Peyer's patch (tissue), 4 donors: ENCODE measurements at regions not wholly inside any gene's neighbourhood (a gene's known extent, or its start where the extent isn't known, plus 50 kb on each side); places are given as distances from the start of the nearest gene placed in this dataset.

Experiments
- DNase-seq, 3 donors: peaks; one replicate each; pipeline ENCODE4 v3.0.0-alpha.2; 2017 to 2019
- H3K27ac ChIP-seq, 4 donors: fragments of 200-600 bp; sonication (generic); one replicate each; pipeline ENCODE4 v1.5.1; 2016 to 2019
- H3K27me3 ChIP-seq, 2 donors: fragments of 200-600 bp; sonication (generic); one replicate each; pipeline ENCODE4 v1.5.1; 2019
- H3K36me3 ChIP-seq, 3 donors: fragments of 200-600 bp; sonication (generic); one replicate each; pipeline ENCODE4 v1.5.1; 2016 to 2019
- H3K4me1 ChIP-seq, 4 donors: fragments of 200-600 bp; sonication (generic); one replicate each; pipeline ENCODE4 v1.5.1; 2016 to 2019
- H3K4me3 ChIP-seq, 4 donors: fragments of 200-600 bp; sonication (generic); 1 replicate in 3 of 4; 2 replicates in 1 of 4; pipeline ENCODE4 v1.5.1; 2016 to 2019; ENCODE audit warnings: mild to moderate bottlenecking in 1 of 4
- H3K9me3 ChIP-seq, 4 donors: fragments of 200-600 bp; sonication (generic); one replicate each; pipeline ENCODE4 v1.5.1; 2016 to 2019; ENCODE audit warnings: mild to moderate bottlenecking in 1 of 4
- POLR2A ChIP-seq, 2 donors: fragments of 450-650 bp; IDR thresholded peaks; one replicate each; pipeline ENCODE4 v1.5.1; 2017; ENCODE audit warnings: antibody characterized with exemption in 2 of 2, mild to moderate bottlenecking in 2 of 2, moderate library complexity in 2 of 2
- TF ChIP-seq, protein P1 (sequence below), 6 experiments: fragments of 450-650 bp in 4 of 6; fragments of 200-600 bp in 2 of 6; sonication (generic) in 1 of 6; IDR thresholded peaks; one replicate each; pipeline ENCODE4 v1.5.1; 2017 to 2019; ENCODE audit warnings: antibody characterized with exemption in 6 of 6, mild to moderate bottlenecking in 3 of 6, moderate library complexity in 1 of 6

DNA sequence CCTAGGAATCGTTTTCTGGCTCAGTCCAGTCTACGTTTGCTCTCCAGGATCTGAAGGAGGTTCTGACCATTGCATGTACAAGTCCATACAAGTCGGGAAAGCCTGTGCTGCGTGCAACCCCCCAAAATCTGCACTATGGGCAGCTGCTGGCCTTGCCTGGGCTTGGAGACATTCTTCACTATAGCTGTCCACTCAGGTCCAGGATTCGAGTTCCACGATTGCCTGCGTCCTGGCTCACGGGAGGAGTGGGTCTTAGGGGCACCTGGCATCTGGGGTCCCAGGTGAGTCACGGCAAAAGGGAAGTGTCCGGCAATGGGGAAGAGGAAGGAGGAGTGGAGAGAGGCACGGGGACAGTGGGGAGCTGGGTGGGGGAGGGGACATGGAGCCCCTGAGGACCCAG lies 563.0 kb downstream of the BRD1 start:
- Histone ChIP-seq H3K27ac (no peak overlapping the region), H3K9me3 (no peaks in the 10 kb centered on the region), H3K4me1 (no peaks in the 10 kb centered on the region), H3K36me3 (no peaks in the 10 kb centered on the region), H3K27me3 (no peaks in the 10 kb centered on the region), H3K4me3 (no peak overlapping the region)
- TF ChIP-seq, protein P1, sequence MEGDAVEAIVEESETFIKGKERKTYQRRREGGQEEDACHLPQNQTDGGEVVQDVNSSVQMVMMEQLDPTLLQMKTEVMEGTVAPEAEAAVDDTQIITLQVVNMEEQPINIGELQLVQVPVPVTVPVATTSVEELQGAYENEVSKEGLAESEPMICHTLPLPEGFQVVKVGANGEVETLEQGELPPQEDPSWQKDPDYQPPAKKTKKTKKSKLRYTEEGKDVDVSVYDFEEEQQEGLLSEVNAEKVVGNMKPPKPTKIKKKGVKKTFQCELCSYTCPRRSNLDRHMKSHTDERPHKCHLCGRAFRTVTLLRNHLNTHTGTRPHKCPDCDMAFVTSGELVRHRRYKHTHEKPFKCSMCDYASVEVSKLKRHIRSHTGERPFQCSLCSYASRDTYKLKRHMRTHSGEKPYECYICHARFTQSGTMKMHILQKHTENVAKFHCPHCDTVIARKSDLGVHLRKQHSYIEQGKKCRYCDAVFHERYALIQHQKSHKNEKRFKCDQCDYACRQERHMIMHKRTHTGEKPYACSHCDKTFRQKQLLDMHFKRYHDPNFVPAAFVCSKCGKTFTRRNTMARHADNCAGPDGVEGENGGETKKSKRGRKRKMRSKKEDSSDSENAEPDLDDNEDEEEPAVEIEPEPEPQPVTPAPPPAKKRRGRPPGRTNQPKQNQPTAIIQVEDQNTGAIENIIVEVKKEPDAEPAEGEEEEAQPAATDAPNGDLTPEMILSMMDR (IDR thresholded peaks at IDR 0.05): no peak
- no peak for TF ChIP-seq POLR2A (IDR thresholded peaks at IDR 0.05)
- no peak for DNase-seq

DNA sequence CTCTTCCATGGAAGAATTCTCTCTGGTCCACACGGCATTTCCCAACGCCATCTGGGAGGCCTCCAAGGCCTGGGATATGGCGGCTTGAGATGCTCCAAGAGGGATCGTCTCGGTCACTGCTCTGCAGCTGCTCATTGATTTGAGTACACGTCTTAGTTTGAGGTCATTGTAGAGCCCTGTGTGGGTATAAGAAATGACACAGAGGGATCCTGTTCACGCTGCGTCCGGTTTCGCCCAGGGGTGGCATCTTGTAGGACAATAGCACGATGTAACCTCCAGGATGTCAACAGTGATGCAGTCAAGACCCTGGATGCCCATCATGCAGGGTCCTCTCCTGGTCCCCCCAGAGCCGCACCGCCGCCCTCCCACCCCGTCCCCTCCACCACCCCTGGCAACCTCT lies 564.6 kb downstream of the BRD1 start:
- Histone ChIP-seq H3K27me3 (no peaks in the 10 kb centered on the region), H3K4me3 (no peak overlapping the region), H3K4me1 (no peaks in the 10 kb centered on the region), H3K9me3 (no peaks in the 10 kb centered on the region), H3K27ac (no peak overlapping the region), H3K36me3 (no peaks in the 10 kb centered on the region)
- TF ChIP-seq POLR2A (IDR thresholded peaks at IDR 0.05): no peak
- TF ChIP-seq, protein P1 (IDR thresholded peaks at IDR 0.05): no peak
- DNase-seq: peak in 1 of 3 donors; percentile 36

DNA sequence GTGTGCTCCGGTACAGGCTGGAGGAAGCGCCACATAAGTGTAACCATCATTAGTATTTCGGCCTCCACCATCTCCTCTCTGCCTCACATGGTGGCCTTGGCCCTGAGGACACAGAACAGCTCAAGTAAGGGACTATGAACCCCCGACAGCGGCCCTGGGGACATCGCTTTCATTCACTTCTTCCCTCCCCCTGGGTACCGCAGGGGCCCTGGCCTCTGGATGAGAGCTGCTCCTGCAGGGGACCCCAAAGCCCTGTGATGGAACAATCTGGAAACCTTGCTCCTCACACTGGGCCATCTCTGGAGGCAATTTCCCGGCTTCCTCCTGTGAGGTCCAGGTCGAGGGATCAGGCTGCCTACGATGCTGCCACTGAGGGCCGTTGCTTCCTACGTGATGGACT lies 565.5 kb downstream of the BRD1 start:
- no peak overlapping the region for H3K27ac ChIP-seq
- no peaks in the 10 kb centered on the region for H3K36me3 ChIP-seq
- peak in 1 of 3 donors; percentile 25 for DNase-seq
- no peak overlapping the region for H3K4me3 ChIP-seq
- no peaks in the 10 kb centered on the region for H3K9me3 ChIP-seq
- H3K4me1 ChIP-seq: no peaks in the 10 kb centered on the region
- TF ChIP-seq POLR2A (IDR thresholded peaks at IDR 0.05): no peak
- TF ChIP-seq, protein P1 (IDR thresholded peaks at IDR 0.05): no peak
- H3K27me3 ChIP-seq: no peaks in the 10 kb centered on the region

DNA sequence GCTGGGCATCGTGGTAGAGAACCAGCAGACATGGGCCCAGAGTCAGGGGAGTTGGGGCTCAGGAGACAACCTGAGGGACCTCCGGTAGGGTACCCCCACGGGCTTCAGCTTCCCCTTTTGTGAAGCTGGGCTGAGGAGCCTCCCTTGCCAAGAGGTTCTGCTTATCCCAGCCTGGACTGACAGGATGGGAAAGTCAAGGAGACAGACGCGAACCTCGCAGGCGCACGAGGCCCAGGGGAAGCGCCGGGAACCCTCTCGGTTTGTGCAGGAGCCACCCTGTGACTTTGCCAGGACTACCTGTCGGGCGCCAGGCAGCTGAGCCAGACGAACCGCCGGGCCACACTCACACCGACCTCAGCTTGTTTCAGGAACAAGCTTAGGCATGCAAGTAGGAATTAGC lies 566.1 kb downstream of the BRD1 start:
- no peak for TF ChIP-seq POLR2A (IDR thresholded peaks at IDR 0.05)
- Histone ChIP-seq H3K9me3 (no peaks in the 10 kb centered on the region), H3K4me1 (no peaks in the 10 kb centered on the region), H3K27me3 (no peaks in the 10 kb centered on the region), H3K4me3 (no peak overlapping the region), H3K36me3 (no peaks in the 10 kb centered on the region), H3K27ac (no peak overlapping the region)
- DNase-seq: peak in 2 of 3 donors; percentile 21 to 34

DNA sequence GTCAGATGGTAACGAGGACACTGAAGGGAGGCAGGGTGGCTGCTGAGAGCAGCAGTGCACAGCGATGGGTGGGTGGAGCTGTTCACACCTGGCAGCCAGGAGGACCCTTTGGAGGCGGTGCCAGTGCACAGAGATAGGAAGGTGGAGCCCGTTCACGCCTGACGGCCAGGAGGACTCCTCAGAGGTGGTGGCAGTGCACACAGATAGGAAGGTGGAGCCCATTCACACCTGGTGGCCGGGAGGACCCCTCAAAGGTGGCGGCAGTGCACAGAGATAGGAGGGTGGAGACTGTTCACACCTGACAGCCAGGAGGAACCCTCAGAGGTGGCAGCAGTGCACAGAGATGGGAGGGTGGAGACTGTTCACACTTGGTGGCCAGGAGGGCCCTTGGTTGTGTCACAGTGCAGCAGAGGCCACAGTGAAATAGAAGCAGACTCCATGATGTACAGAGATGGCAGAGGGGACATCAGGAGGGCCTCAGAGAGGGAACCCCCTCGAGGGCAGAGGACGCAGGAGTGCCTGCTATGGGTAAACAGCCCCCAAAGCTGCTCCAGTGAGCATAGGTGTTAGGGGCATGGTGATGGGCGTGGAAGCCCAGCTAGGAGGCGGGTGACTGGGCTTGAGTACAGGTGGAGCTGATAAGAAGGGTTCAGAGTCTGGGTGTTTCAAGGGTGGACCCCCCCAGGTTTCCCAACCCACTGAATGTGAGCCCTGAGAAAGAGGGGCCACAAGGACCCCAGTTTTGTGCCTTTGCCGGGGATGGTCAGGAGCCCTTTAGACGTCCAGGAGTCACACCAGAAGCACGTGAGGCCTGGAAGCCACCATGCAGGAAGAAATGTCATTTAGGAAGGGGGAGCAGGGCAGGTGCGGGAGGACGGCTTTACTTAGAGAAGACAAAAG lies 566.7 kb downstream of the BRD1 start:
- Histone ChIP-seq H3K4me1 (no peaks in the 10 kb centered on the region), H3K36me3 (no peaks in the 10 kb centered on the region), H3K9me3 (no peaks in the 10 kb centered on the region), H3K4me3 (no peak overlapping the region), H3K27ac (no peak overlapping the region), H3K27me3 (no peaks in the 10 kb centered on the region)
- DNase-seq: peak in 2 of 3 donors; percentile 16 to 30
- no peak for TF ChIP-seq POLR2A (IDR thresholded peaks at IDR 0.05)
- TF ChIP-seq, protein P1 (IDR thresholded peaks at IDR 0.05): no peak

DNA sequence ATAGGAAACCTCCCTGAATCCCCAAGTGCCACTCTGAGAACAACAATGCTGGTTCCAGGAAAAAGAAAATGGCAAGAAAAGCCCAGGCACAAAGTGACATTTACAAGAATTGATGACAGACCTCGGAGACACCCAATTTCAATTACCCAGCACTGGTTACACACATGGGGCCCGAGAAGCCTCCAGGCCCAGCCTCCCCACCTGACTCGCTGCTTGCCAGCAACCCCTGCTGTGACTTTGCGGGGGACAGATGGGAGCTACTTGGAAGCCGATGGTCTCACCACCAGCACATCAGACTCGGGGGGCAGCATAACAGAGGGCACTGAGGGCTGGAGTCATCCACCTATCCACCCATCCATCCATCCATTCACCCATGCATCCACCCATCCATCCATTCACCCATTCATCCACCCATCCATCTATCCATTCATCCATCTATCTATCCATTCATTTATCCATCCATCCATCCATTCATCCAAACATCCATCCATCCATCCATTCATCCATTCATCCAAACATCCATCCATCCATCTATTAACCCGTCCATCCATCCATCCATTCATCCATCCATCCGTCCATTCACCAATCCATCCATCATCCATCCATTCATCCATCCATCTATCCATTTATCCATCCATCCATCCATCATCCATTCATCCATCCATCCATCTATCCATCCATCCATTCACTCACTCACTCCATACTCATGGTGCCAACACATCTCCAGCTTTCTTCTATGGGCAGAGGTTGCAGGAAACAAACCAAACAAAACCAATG lies 567.6 kb downstream of the BRD1 start:
- Histone ChIP-seq H3K4me1 (no peaks in the 10 kb centered on the region), H3K4me3 (no peak overlapping the region), H3K27ac (no peak overlapping the region), H3K9me3 (no peaks in the 10 kb centered on the region), H3K27me3 (no peaks in the 10 kb centered on the region), H3K36me3 (no peaks in the 10 kb centered on the region)
- no peak for TF ChIP-seq POLR2A (IDR thresholded peaks at IDR 0.05)
- TF ChIP-seq, protein P1 (IDR thresholded peaks at IDR 0.05): no peak
- DNase-seq: no peak
